Nephron (organoid): ENCODE measurements at regions not wholly inside any gene's neighbourhood (a gene's known extent, or its start where the extent isn't known, plus 50 kb on each side); places are given as distances from the start of the nearest gene placed in this dataset.

Source experiments
- H3K27ac Mint-ChIP-seq, 3 experiments: 2 replicates each; pipeline ENCODE4 v1.8.0; 2020; ENCODE audit warnings: mixed read lengths in 3 of 3, mild to moderate bottlenecking in 2 of 3, moderate library complexity in 1 of 3
- H3K27me3 Mint-ChIP-seq: 2 replicates; pipeline ENCODE4 v1.8.0; 2021; ENCODE audit warnings: low read depth, mild to moderate bottlenecking, moderate library complexity, mixed read lengths
- H3K36me3 Mint-ChIP-seq: 2 replicates; pipeline ENCODE4 v1.8.0; 2020; ENCODE audit warnings: low read depth, mixed read lengths
- H3K4me1 Mint-ChIP-seq: 2 replicates; pipeline ENCODE4 v1.8.0; 2020; ENCODE audit warnings: mixed read lengths
- H3K4me3 Mint-ChIP-seq, 3 experiments: 2 replicates each; pipeline ENCODE4 v1.8.0; 2020; ENCODE audit warnings: mild to moderate bottlenecking in 3 of 3, mixed read lengths in 3 of 3, moderate library complexity in 2 of 3
- H3K9me3 Mint-ChIP-seq: 2 replicates; pipeline ENCODE4 v1.8.0; 2020; ENCODE audit warnings: mixed read lengths
- TF ChIP-seq, protein P1 (sequence below), 3 experiments: fragments of 200-600 bp; sonication (generic); IDR thresholded peaks; one replicate each; pipeline ENCODE4 v1.5.0; 2021; ENCODE audit warnings: antibody characterized with exemption in 3 of 3; ENCODE audit not compliant: unreplicated experiment in 3 of 3

DNA sequence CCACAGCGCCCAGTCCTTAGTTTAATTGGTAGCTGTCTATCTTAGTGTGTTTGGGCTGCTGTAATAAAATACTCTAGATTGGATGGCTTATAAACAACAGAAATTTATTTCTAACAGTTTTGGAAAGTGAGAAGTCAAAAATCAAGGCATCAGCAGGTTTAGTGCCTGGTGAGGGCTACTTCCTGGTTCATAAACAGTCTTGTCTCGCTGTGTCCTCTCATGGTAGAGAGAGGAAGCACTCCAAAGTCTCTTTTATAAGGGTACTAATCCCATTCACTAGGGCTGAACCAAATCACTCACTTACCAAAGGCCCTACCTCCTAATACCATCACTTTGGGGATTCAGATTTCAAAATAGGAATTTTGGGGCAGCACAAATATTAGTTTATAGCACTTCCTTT lies 336.9 kb upstream of the RSPO3 start:
- no peak overlapping the region for H3K4me3 Mint-ChIP-seq

DNA sequence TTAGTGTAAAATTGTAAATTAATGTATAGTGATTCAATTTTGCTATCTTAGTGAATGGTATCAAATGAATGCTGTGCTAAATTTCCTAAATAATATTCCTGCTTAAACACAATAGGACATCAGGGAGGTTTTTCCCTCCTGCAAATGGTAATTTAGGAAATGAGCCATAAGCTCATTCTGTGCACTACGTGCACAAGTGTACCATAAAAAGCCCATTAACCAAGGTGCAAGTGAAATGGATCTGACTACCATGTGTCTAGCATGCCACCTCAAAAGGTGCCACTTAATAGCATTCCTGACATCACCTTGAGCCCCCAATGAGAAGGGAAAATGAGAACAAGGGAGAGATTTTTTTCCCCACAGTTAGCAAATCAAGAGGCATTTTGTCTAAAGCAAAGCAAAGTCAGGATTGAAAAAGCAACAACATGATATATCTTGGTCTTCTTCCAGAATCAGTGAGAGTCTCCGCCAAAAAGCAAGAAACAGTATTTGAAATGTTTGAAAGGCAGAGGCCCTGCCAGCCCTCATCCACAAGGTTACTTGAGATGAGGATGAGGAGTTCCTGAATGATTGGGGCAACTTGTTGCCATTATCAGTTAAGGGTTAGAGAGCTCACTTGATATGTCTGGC lies 334.2 kb upstream of the RSPO3 start:
- peak overlapping the region in 2 of 3 experiments; percentile 85 to 89 for H3K27ac Mint-ChIP-seq
- H3K36me3 Mint-ChIP-seq, result no peaks in the 10 kb centered on the region
- peaks cover 56% of the 10 kb centered on the region for H3K4me1 Mint-ChIP-seq
- no peaks in the 10 kb centered on the region for H3K27me3 Mint-ChIP-seq
- TF ChIP-seq, protein P1, sequence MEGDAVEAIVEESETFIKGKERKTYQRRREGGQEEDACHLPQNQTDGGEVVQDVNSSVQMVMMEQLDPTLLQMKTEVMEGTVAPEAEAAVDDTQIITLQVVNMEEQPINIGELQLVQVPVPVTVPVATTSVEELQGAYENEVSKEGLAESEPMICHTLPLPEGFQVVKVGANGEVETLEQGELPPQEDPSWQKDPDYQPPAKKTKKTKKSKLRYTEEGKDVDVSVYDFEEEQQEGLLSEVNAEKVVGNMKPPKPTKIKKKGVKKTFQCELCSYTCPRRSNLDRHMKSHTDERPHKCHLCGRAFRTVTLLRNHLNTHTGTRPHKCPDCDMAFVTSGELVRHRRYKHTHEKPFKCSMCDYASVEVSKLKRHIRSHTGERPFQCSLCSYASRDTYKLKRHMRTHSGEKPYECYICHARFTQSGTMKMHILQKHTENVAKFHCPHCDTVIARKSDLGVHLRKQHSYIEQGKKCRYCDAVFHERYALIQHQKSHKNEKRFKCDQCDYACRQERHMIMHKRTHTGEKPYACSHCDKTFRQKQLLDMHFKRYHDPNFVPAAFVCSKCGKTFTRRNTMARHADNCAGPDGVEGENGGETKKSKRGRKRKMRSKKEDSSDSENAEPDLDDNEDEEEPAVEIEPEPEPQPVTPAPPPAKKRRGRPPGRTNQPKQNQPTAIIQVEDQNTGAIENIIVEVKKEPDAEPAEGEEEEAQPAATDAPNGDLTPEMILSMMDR (IDR thresholded peaks at IDR 0.05; ENCODE audit: unreplicated experiment in 3 of 3), result no peak
- no peaks in the 10 kb centered on the region for H3K9me3 Mint-ChIP-seq
- H3K4me3 Mint-ChIP-seq, result no peak overlapping the region

More for the DNA sequence above, 336.9 kb upstream of the RSPO3 start:
- Mint-ChIP-seq H3K36me3 (no peaks in the 10 kb centered on the region), H3K27ac (peak overlapping the region in 1 of 3 experiments; percentile 18), H3K27me3 (no peaks in the 10 kb centered on the region), H3K4me1 (peaks cover 42% of the 10 kb centered on the region), H3K9me3 (no peaks in the 10 kb centered on the region)
- TF ChIP-seq, protein P1 (IDR thresholded peaks at IDR 0.05; ENCODE audit: unreplicated experiment in 3 of 3), result no peak

DNA sequence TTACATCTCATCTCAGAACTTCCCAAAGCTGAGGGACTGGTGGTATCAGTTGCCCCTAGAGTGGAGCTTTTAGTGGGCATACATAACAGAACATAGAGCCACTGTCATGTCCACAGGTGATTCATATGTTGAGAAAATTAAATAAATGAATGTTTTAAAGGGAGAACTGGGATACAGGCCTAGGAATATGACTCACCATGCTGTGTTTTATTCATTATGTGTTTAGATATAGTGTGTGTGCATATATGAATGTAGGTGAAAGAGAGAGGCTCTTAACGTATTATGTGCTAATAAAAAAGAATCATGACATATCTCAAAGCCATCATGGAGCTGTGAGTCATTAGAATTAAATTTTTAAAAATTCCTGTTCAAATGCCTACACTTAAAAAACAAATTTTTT lies 332.2 kb upstream of the RSPO3 start:
- Mint-ChIP-seq H3K27ac (peak overlapping the region in 1 of 3 experiments; percentile 85), H3K9me3 (no peaks in the 10 kb centered on the region), H3K36me3 (no peaks in the 10 kb centered on the region), H3K4me1 (peaks cover 52% of the 10 kb centered on the region), H3K4me3 (no peak overlapping the region), H3K27me3 (no peaks in the 10 kb centered on the region)
- TF ChIP-seq, protein P1 (IDR thresholded peaks at IDR 0.05; ENCODE audit: unreplicated experiment in 3 of 3), result no peak

DNA sequence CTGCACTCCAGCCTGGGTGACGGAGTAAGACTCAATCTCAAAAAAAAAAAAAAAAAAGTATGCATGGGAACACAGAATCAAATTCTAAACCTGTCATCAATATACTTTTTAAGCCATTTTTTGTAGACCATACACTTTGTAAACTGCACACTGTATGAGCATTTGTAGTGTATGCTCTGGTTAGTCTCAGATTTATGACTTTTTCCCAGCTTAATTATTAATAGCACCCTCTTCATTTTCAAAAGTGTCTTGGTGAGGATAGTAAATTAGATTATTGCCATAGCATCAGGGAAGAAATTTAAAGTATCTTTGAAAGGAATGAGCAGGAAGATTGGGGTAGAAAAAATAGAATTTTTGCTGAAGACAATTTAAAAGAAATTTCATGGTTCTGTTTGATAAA lies 330.8 kb upstream of the RSPO3 start:
- Mint-ChIP-seq H3K27ac (peak overlapping the region in 1 of 3 experiments; percentile 97), H3K4me3 (no peak overlapping the region), H3K36me3 (no peaks in the 10 kb centered on the region), H3K9me3 (no peaks in the 10 kb centered on the region), H3K27me3 (no peaks in the 10 kb centered on the region), H3K4me1 (peaks cover 42% of the 10 kb centered on the region)
- TF ChIP-seq, protein P1 (IDR thresholded peaks at IDR 0.05; ENCODE audit: unreplicated experiment in 3 of 3), result no peak

DNA sequence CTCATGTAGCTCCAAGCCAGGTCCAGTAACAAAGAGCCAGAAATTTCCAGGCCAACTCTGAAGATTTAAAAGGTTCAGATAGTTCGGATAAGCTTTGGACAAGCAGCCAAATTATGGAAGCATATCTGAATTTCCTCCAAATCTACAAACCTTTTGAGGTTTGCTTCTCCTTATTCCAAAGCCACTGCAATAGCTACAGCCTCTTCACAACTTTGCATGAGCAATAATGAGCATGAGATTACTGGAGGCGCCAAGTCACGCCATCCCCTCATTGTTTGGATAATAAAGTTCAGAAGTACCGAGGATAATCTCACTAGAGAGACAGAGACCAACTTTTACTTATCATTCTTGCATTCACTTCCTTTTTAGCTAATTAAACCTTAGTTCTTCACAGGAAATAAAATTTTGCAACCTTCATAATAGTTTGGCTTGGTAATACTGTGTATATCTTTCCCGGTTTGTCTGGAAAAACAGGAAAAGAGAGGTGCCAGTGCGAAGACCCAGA lies 329.6 kb upstream of the RSPO3 start:
- Mint-ChIP-seq H3K36me3 (no peaks in the 10 kb centered on the region), H3K27me3 (no peaks in the 10 kb centered on the region), H3K27ac (peak overlapping the region in 2 of 3 experiments; percentile 86 to 97), H3K4me1 (peaks cover 33% of the 10 kb centered on the region), H3K4me3 (no peak overlapping the region), H3K9me3 (no peaks in the 10 kb centered on the region)
- TF ChIP-seq, protein P1 (IDR thresholded peaks at IDR 0.05; ENCODE audit: unreplicated experiment in 3 of 3), result no peak
